Ovary (tissue), 3 donors: ENCODE measurements at regions not wholly inside any gene's neighbourhood (a gene's known extent, or its start where the extent isn't known, plus 50 kb on each side); places are given as distances from the start of the nearest gene placed in this dataset.

Source experiments
- CTCF ChIP-seq, 3 donors: fragments of 450-650 bp in 2 of 3; fragments of 200-600 bp in 1 of 3; IDR thresholded peaks; one replicate each; pipeline versions ENCODE4 v1.5.1 to v1.8.0; 2016 to 2022; ENCODE audit warnings: antibody characterized with exemption in 3 of 3, mild to moderate bottlenecking in 1 of 3
- EP300 ChIP-seq: sonication (generic); formaldehyde crosslinking; IDR thresholded peaks from one replicate; pipeline ENCODE4 v1.6.1; 2017; ENCODE audit warnings: antibody characterized with exemption
- POLR2A ChIP-seq: fragments of 450-650 bp; IDR thresholded peaks from one replicate; pipeline ENCODE4 v1.6.1; 2017; ENCODE audit warnings: antibody characterized with exemption, mild to moderate bottlenecking, moderate library complexity
- donor health status: DM: no; HTN: no; CAD: no.

DNA sequence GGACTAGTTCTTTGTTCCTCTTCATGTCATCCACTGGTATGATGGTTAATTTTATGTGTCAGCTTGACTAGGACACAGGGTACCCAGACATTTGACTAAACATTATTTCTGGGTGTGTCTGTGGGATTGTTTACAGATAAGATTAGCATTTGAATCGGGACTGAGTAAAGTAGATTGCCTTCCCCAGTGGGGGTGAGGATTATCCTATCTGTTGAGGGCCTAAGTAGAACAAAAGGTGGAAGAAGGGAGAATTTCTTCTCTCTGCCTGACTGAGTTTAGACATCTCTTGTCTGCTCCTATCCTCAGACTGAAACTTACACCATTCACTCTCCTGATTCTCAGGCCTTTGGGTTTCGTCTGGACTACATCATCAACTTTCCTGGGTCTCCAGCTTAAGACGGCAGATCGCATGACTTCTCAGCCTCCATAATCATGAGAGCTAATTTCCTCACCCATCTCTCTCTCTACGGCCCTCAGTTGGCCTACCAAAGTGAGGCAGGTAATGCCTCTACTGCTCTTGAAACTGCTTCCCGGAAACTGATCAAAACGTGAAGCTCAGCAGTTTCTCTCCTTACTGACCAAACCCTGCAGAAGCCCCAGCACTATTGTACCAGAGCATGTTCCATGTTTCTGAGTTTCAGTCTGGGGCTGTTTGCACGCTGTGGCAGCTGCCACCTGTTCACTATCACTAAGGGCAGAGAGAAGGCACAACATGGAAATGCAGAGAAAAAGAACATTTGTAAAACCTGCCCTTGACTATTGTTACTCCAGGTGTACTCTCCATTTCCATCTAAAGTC lies 95.4 kb downstream of the NXPE2 start:
- TF ChIP-seq CTCF (IDR thresholded peaks at IDR 0.05), result no peak
- no peak for TF ChIP-seq EP300
- no peak for TF ChIP-seq POLR2A
